Activated T-cell treated with anti-CD3 and anti-CD28 coated beads, Interleukin-2, amount 50 U/mL, for 48 hours (primary cell): ENCODE measurements at regions not wholly inside any gene's neighbourhood (a gene's known extent, or its start where the extent isn't known, plus 50 kb on each side); places are given as distances from the start of the nearest gene placed in this dataset.
"Not testable (repeated sequence)": the region's sequence is repeated elsewhere in the genome, so short reads cannot be mapped to it uniquely, and the experiment has no call there.

Source experiments
- DNase-seq, 2 experiments: peaks; one replicate each; pipeline ENCODE4 v3.0.0-alpha.2; 2020

DNA sequence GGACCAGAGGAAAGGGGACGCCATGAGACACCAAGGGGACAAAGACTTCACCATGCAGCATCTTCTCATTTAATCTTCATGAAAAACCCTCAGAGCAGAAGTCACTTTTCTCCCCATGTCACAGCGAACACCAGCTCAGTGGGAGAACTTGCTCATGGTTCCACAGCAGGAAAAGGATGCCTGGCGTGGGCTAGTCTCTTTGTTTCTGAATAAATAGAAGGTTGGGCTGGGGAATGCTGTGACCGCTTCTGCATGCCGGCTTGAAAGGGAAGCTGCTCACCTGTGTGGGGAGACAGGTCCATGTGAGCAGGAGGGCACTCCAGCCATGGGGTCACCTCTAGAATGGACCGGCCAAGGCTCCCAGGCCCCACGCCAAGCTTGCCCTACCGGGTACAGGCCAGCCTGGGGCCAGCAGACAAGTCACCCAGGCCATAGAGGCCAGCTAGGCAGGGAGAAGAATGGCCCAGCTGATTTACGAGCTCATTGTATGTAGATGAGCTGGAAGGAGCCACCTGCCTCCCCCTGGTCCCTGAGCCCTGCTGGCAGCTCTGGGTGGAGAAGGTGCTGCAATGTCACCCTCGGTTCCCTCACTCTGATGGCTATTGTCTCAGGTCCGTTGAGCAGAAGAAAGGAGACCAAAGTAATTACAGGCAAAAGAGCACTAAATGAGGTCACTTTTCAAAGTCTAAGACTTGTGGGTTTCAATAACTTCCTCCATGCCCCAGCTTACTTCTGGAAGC, 82.0 kb upstream of the PDZD8 start:
- DNase-seq: no peak

GRCh38 chr10:117455346-117455745, 80.1 kb upstream of the PDZD8 start:
- DNase-seq: no peak

DNA sequence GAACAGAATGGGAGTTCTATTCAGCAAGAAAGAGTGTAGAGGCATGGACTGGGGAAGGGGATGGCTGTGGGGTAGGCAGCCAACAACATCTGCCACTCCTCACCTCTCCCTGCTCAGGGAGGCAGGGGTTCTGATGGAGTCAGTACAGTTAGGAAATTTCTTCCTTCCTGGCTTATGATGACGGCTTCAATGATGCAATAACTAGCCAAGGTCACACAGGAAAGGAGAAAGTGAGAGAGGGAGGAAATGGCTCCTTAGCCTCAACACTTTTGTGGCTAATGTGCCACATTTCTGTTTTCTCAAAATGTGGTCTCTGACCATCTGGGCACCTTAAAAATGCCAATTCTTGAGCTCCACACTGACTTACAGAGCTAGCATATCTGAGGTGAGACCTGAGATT, 79.3 kb upstream of the PDZD8 start:
- DNase-seq: no peak

- DNase-seq: not testable (repeated sequence)
Observed at GRCh38 chr10:117453484-117453883, 78.2 kb upstream of the PDZD8 start.

- no peak for DNase-seq
Observed at GRCh38 chr10:117450940-117451339, 75.7 kb upstream of the PDZD8 start.

- no peak for DNase-seq
Observed at GRCh38 chr10:117449636-117450035, 74.4 kb upstream of the PDZD8 start.

GRCh38 chr10:117448802-117449201, 73.6 kb upstream of the PDZD8 start:
- DNase-seq: no peak

GRCh38 chr10:117445992-117446391, 70.8 kb upstream of the PDZD8 start:
- DNase-seq: no peak

GRCh38 chr10:117444497-117445040, 69.3 kb upstream of the PDZD8 start:
- no peak for DNase-seq

DNA sequence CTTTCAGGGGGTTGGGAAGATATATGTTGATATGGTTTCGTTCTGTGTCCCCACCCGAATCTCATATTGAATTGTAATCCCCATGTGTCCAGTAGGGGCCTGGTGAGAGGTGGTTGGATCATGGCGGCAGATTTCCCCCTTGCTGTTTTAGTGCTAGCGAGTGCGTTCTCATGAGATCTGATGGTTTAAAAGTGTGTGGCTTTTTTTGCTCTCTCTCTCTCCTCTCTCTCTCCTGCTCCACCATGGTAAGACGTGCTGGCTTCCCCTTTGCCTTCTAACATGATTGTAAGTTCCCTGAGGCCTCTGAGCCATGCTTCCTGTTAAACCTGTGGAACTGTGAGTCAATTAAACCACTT, 68.4 kb upstream of the PDZD8 start:
- no peak for DNase-seq

GRCh38 chr10:117442944-117443685, 67.9 kb upstream of the PDZD8 start:
- peak; percentile 64 to 69 for DNase-seq

- no peak for DNase-seq
Observed at GRCh38 chr10:117442521-117442920, 67.3 kb upstream of the PDZD8 start.

GRCh38 chr10:117441812-117442443, 66.7 kb upstream of the PDZD8 start:
- DNase-seq: no peak

DNA sequence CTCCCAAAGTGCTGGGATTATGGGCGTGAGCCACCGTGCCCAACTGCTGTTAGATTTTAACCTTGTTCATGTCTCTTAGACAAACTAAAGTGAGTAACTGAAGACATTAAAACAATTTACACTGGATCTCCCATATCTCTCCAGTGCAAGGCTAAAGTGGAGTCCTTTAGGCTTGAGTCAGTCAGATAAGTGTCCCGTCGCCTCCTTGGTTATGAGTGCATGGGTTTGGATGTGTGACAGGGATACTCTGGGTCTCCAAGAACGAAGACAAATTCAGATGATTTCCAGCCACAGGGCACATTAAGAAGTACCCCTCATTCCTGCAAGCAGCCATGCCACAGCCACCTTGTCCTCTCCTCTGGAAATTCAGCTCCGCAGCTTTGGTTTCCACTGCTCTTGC, 66.1 kb upstream of the PDZD8 start:
- no peak for DNase-seq

DNA sequence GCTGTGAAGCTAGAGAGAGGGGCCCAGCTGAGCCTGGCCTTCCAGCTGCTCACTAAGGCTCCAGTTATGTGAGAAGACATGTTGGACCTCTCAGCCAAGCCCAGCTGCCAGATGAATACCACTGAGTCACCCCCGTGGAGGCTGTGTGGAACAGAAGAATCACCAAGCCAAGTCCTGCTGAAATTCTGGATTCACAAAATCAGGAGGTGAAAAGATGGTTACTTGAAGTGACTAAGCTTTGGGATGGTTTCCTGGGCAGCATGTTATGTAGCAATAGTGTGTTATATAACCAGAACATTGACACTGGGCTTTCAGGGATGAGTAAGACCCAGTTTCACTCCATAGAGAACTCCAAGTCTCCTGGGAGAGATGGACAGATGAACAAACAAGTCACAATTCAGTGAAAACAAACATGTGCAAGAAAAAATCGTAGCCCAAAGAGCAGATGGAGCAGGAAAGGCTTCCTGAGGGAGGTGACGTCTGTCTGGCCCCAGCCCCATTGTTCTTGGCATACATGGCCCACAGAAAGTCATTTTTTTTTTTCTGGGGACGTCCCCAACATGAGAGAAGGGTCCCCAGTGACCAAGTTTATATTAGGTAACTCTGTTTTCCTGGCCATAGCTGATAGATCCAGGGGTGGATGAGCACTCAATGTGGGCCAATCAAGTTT, 64.1 kb upstream of the PDZD8 start:
- no peak for DNase-seq

GRCh38 chr10:117432866-117433265, 57.6 kb upstream of the PDZD8 start:
- DNase-seq: no peak

DNA sequence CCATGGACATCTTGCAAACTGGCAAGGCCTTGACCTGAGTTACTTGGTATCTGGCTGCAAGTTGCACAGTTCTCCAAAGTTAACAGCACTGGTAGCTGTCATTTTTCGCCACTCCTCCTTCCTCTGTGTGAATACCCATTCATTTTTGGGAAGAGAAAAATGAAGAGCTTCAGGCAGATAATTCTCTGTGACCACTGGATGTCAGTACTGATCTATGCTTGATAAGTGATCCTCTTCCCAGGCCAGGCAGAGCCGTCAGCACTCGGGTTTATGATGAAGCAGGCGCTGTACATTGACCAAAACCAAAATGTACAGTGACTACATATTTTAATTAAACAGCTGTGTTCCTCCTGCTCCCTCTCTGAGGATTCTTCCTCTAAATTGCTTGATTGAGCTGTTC, 55.9 kb upstream of the PDZD8 start:
- DNase-seq: no peak

DNA sequence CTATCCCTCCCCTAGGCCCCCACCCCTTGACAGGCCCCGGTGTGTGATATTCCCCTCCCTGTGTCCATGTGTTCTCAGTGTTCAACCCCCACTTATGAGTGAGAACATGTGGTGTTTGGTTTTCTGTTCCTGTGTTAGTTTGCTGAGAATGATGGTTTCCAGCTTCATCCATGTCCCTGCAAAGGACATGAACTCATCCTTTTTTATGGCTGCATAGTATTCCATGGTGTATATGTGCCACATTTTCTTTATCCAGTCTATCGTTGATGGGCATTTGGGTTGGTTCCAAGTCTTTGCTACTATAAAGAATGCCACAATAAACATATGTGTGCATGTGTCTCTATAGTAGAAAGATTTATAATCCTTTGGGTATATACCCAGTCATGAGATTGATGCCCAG, 55.3 kb upstream of the PDZD8 start:
- DNase-seq: not testable (repeated sequence)

DNA sequence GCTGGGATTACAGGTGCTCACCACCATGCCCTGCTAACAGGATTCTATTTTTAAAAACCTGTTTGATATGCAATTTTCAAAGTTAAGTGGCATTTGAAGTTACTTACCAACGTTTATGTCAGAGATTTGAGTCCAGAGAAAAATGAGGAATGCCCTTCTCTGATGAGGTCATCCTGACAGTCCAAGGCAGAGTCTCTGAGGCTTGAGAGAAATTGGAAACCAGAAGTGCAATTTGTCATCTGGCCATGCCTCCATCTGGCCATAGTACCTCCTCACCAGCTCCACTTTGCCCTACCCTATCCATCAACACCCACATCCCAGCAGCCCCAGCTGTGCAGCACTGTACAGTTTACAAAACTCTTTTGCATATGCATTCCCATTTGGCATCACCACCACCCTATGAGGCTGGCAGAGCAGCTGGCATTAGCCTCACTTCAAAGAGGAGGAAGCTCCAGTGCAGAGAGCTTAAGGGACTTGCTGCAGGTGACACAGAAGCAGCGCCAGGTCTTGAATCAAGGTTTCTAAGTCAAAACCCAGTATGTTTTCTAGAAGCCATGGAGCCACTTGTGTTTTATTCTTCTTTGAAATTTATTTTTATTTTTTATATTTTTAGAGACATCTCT, 54.5 kb upstream of the PDZD8 start:
- no peak for DNase-seq

- no peak for DNase-seq
Observed at GRCh38 chr10:117427356-117427755, 52.1 kb upstream of the PDZD8 start.

GRCh38 chr10:117425974-117426566, 50.8 kb upstream of the PDZD8 start:
- DNase-seq: no peak

DNA sequence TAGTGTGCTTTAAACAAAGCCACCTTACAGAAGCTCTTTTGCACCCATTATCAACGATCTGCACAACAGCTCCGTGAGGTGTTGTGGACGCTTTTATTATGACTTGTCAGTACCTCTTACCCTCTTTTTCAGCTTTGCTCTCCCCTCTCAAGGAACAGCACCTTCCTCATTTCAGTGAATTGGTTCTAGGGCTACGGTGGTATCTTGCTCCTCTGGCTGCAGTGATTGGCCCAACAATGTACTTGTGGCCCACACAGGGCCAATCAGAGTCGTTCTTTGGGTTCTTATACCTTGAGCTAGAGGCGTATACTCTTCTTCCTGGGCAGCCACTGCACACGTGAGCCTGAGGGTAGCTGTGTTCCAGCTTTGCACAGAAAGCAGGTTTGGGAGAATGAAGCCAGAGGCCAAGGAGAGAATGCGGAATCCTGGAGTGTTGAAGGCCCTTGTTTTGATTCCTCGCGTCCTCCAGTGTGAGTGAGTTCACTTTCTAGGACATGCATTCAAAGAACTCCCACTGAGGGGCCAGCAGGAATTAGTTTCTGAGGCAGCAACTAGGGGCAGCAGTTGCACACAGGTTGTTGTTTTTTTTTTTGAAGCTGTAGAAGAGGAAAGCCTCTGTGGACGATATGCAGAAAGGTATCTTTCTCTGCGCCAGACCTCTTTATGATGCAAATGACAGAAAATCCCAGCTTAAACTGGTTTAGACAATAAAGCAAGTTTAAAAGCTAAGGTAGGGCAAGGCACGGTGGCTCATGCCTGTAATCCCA, 49.8 kb upstream of the PDZD8 start:
- no peak for DNase-seq
